Heart left ventricle (tissue), 16 donors: ENCODE measurements at regions not wholly inside any gene's neighbourhood (a gene's known extent, or its start where the extent isn't known, plus 50 kb on each side); places are given as distances from the start of the nearest gene placed in this dataset.

Experiments used
- ATAC-seq, 4 donors: fragments of 200-7000 bp; cut with Tn5 transposase; one replicate each; pipeline ENCODE4 v1.9.1; 2020 to 2022; ENCODE audit warnings: moderate library complexity in 4 of 4, mild to moderate bottlenecking in 3 of 4, moderate number of reproducible peaks in 1 of 4
- DNase-seq, 5 donors: peaks; one replicate each; pipeline ENCODE4 v3.0.0-alpha.2; 2020
- H3K27ac ChIP-seq, 12 donors: fragments of 200-600 bp; sonication (generic) in 4 of 12; one replicate each; pipeline versions ENCODE4 v1.5.0 to v1.8.0; 2016 to 2022; ENCODE audit warnings: mild to moderate bottlenecking in 2 of 12
- H3K27me3 ChIP-seq, 9 donors: fragments of 200-600 bp; sonication (generic) in 2 of 9; one replicate each; pipeline versions ENCODE4 v1.5.1 to v1.8.0; 2016 to 2022; ENCODE audit warnings: mild to moderate bottlenecking in 3 of 9
- H3K36me3 ChIP-seq, 9 donors: fragments of 200-600 bp; sonication (generic) in 2 of 9; one replicate each; pipeline versions ENCODE4 v1.5.0 to v1.8.0; 2018 to 2022; ENCODE audit warnings: mild to moderate bottlenecking in 2 of 9
- H3K4me1 ChIP-seq, 12 donors: fragments of 200-600 bp; sonication (generic) in 4 of 12; one replicate each; pipeline versions ENCODE4 v1.5.0 to v1.8.0; 2016 to 2022; ENCODE audit warnings: mild to moderate bottlenecking in 3 of 12
- H3K4me3 ChIP-seq, 12 donors: fragments of 200-600 bp; sonication (generic) in 4 of 12; one replicate each; pipeline versions ENCODE4 v1.5.0 to v1.8.0; 2017 to 2022; ENCODE audit warnings: mild to moderate bottlenecking in 9 of 12, moderate library complexity in 4 of 12
- H3K9me3 ChIP-seq, 12 donors: fragments of 200-600 bp; sonication (generic) in 4 of 12; one replicate each; pipeline versions ENCODE4 v1.5.0 to v1.8.0; 2016 to 2022; ENCODE audit warnings: mild to moderate bottlenecking in 1 of 12
- CTCF ChIP-seq, 12 donors: fragments of 200-600 bp; sonication (generic) in 4 of 12; IDR thresholded peaks; one replicate each; pipeline versions ENCODE4 v1.5.0 to v1.8.0; 2018 to 2022; ENCODE audit warnings: antibody characterized with exemption in 12 of 12, mild to moderate bottlenecking in 5 of 12
- POLR2A ChIP-seq, 2 donors: fragments of 450-650 bp; IDR thresholded peaks; one replicate each; pipeline ENCODE4 v1.6.1; 2017; ENCODE audit warnings: antibody characterized with exemption in 2 of 2, mild to moderate bottlenecking in 2 of 2, moderate library complexity in 2 of 2
- WGBS, 4 donors: extraction: QIAGEN DNeasy Blood & Tissue Kit in 2 of 4; methylation state at CpG; one replicate each; pipeline versions ENCODE4 v1.1.5 to v1.1.7; 2013 to 2018; 5-methylcytosine and 5-hydroxymethylcytosine counted together
- intact Hi-C, 10 donors: fragments of 100-400 bp; cut with DNase I; formaldehyde crosslinking; loops; one replicate each; pipeline versions ENCODE4 v1.11.1 to v1.14.2; 2022
- donor health status: ischemic (EF 13 %, LVEDD 7.1; RV severe dilation, severe dysfunction).
- donor health status: healthy with polysubstance abuse.
- donor health status: DM: no; HTN: yes; CAD: no.
- donor health status: DM: no; HTN: no; CAD: no.
- donor health status: ischemic (EF 25% LVEDD 6.9; RV normal size, moderate dysfunction).
- donor health status: ischemic (EF 25% LVEDD 5.7; RV mildly dilated, moderate dysfunction).
- donor health status: healthy.
- donor health status: DM: yes; HTN: yes; CAD: no.
- donor health status: ischemic (EF 35%, LVEDD 5.7; RV mildly dilated, moderate dysfunction).
- donor health status: nonischemic (EF 11% LVEDD 7.7; RV severe dilation, severe dysfunction).
- donor health status: DM: yes; HTN: yes; CAD: no.
- donor health status: PGD.
- donor health status: ischemic (EF 29% LVEDD 5.4; RV normal size, mild dysfunction).
- donor health status: nonischemic (EF 23%, LVEDD 6.1; RV moderate dilation, normal function).

DNA sequence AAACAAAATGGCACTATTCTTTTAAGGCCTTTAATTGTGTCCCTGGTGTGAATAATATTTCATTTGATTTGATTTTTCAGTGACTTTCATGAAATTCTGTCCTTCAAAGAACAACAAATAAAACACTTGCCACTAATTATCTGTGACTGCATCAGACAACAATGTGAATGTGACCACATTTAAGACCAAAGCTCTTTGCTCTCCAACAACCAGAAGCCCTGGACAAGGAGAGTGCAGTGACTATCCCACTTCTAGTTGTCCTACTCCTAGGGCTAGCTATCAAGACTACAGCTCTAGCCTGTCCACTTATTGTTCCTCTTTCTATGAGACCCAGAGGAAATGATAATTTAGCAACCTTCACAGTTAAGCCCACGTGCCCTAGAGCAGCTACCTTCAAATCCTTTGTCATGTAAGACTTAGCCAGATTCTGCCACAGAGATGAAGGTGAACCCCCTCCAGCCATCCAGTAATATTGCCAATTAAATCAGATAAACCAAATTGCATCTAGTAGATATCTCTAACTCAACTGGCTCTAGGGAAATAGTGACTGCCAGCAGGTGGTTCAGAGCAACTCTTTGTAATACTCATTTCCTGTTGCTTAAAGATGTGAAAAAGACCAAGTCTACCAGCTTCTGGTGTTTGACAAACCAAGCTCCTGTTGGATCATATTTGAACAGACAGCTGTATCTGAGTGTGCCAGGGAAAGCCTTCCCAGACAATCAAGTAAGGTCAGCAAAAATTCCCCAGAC lies 142.6 kb upstream of the BLID start:
- no peak overlapping the region for H3K27ac ChIP-seq
- no peak for DNase-seq
- WGBS, 4 donors = 67 to 92% (median 77%) methylated on average over 1 of the region's 1 CpG
- H3K9me3 ChIP-seq = peaks cover 0 to 6% (median 0%) of the 10 kb centered on the region in 12 donors
- ATAC-seq = no peak
- intact Hi-C loops = no loop called here
- peaks cover 0 to 16% (median 0%) of the 10 kb centered on the region in 12 donors for H3K4me1 ChIP-seq
- TF ChIP-seq POLR2A (IDR thresholded peaks at IDR 0.05) (no peak), CTCF (IDR thresholded peaks at IDR 0.05) (no peak)
- H3K4me3 ChIP-seq = no peak overlapping the region
- no peaks in the 10 kb centered on the region for H3K36me3 ChIP-seq
- no peaks in the 10 kb centered on the region for H3K27me3 ChIP-seq

DNA sequence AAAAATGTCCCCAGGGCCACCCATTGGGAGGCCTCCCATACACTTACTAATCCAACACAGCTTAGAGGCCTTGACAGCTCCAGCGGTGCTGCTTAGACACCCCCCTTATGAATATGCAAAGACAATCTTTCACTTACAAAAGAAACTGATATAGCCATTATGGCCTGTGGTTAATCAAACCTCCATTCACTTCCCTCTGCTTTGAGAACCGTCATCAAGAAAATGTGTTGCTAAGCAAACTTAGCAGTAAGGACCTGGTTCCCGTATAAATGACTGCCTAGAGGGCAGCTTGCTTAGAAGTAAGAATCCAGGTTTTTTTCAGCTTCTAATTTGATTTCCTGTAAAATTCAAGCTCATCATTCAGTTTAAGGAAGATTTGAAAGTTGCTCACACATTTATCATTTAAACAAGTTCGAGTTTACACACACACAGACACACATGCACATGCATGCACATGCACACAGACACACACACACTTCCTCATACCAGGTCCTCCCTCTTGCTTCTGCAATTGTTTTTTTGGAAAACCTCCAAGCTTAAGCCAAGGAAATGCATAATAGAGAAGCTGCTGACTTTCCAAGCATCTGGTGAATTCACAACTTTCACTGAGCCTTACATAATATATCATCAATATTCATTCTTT lies 137.7 kb upstream of the BLID start:
- Histone ChIP-seq H3K9me3 (peaks cover 0 to 6% (median 0%) of the 10 kb centered on the region in 12 donors), H3K4me1 (peaks cover 0 to 21% (median 0%) of the 10 kb centered on the region in 12 donors), H3K27me3 (no peaks in the 10 kb centered on the region), H3K4me3 (no peak overlapping the region), H3K36me3 (no peaks in the 10 kb centered on the region), H3K27ac (peak overlapping the region in 1 of 12 donors; percentile 58)
- no peak for TF ChIP-seq CTCF (IDR thresholded peaks at IDR 0.05)
- DNase-seq = no peak
- intact Hi-C loops = no loop called here
- WGBS, 4 donors = 44 to 50% (median 48%) methylated on average over 4 of the region's 4 CpGs
- peak in 3 of 4 donors; percentile 43 to 59 (median 52) for ATAC-seq

DNA sequence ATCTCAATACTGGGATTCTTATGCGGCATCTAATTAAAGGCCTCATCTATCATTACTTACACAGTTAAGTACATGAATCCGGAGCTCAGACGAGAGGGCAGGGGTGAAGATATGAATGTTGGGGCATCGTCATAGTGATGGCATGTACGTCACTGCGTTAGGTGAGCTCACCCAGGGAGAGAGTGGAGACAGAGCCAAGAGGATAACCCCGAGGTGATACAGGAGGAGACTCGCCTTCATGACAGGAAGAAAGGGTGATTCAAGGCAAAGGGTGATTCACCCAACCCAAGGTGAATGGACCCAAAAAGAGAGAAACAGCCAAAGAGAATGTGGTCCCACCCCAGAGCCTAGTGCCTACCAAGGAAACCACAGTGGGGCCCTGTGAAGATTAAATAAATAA lies 132.9 kb upstream of the BLID start:
- no peak for ATAC-seq
- DNase-seq = no peak
- Histone ChIP-seq H3K27me3 (no peaks in the 10 kb centered on the region), H3K4me3 (no peak overlapping the region), H3K27ac (no peak overlapping the region), H3K4me1 (peaks cover 0 to 13% (median 0%) of the 10 kb centered on the region in 12 donors), H3K9me3 (no peaks in the 10 kb centered on the region), H3K36me3 (no peaks in the 10 kb centered on the region)
- intact Hi-C loops = no loop called here
- WGBS, 4 donors = 86 to 95% (median 90%) methylated on average over 8 of the region's 8 CpGs
- TF ChIP-seq CTCF (IDR thresholded peaks at IDR 0.05) (no peak), POLR2A (IDR thresholded peaks at IDR 0.05) (no peak)

- Histone ChIP-seq H3K36me3 (no peaks in the 10 kb centered on the region), H3K4me3 (no peak overlapping the region), H3K27me3 (no peaks in the 10 kb centered on the region), H3K27ac (no peak overlapping the region), H3K9me3 (no peaks in the 10 kb centered on the region), H3K4me1 (peaks cover 0 to 5% (median 0%) of the 10 kb centered on the region in 12 donors)
- intact Hi-C loops = no loop called here
- no peak for TF ChIP-seq POLR2A (IDR thresholded peaks at IDR 0.05)
- DNase-seq (no peak), ATAC-seq (no peak)
- WGBS, 4 donors = 32 to 54% (median 42%) methylated on average over 4 of the region's 4 CpGs
Observed at GRCh38 chr11:122248131-122248530, 132.1 kb upstream of the BLID start.
